MM.1S (cell line): ENCODE measurements at regions not wholly inside any gene's neighbourhood (a gene's known extent, or its start where the extent isn't known, plus 50 kb on each side); places are given as distances from the start of the nearest gene placed in this dataset.

Experiments
- CTCF ChIP-seq: fragments of 300-600 bp; sonication (generic); IDR thresholded peaks from 2 replicates; pipeline ENCODE4 v1.5.1; 2016; ENCODE audit warnings: antibody characterized with exemption, low read length, mixed read lengths
- EZH2 ChIP-seq: fragments of 300-600 bp; sonication (generic); optimal IDR thresholded peaks from 2 replicates; pipeline ENCODE3; 2017; ENCODE audit warnings: low read depth, mild to moderate bottlenecking, antibody characterized with exemption, low read length, mixed read lengths
- EZH2phosphoT487 ChIP-seq: fragments of 300-600 bp; sonication (generic); IDR thresholded peaks from 2 replicates; pipeline ENCODE4 v1.6.1; 2018; ENCODE audit warnings: antibody characterized with exemption, low read length

DNA sequence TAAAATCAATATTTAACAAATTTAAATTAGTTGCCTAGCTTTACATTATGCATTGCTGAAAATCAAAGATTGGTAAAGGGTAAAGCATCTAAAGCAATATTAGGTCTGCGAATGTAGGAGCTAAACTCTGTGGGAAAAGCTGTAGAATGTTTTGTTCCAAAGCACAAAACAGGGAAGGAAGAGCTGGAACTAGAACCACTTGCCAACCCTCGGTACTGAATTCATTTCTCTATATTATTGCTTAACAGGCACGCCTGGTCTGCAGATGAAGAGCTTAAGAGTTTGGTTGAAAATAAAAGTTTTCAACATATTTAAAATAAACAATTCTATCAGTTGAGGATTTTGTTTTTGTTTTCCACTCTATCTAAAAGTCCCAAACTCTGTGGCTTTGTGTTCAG lies 1252.8 kb upstream of the SEL1L start:
- TF ChIP-seq CTCF (no peak), EZH2 (no peak), EZH2phosphoT487 (no peak)
